ENCODE measurements at regions not wholly inside any gene's neighbourhood (a gene's known extent, or its start where the extent isn't known, plus 50 kb on each side); places are given as distances from the start of the nearest gene placed in this dataset.

GRCh38 chr20:54318892-54319291 lies 111.0 kb downstream of the PFDN4 start:
- no peak for TF ChIP-seq CTCF (optimal IDR thresholded peaks at IDR 0.05 in 1 of 3, IDR thresholded peaks at IDR 0.05 in 1 of 3, conservative IDR thresholded peaks at IDR 0.05 in 1 of 3; ENCODE audit: extremely low read depth in 1 of 3, insufficient read depth in 2 of 3, low read length in 3 of 3)
- TF ChIP-seq EZH2 (IDR thresholded peaks at IDR 0.05; ENCODE audit: low read length): no peak

Measured in keratinocyte (primary cell).